GM21528 (cell line): ENCODE measurements at regions not wholly inside any gene's neighbourhood (a gene's known extent, or its start where the extent isn't known, plus 50 kb on each side); places are given as distances from the start of the nearest gene placed in this dataset.
A peak's percentile ranks its signal among the peaks of the same experiment; 100 is the strongest.
"Not testable (repeated sequence)": the region's sequence is repeated elsewhere in the genome, so short reads cannot be mapped to it uniquely, and the experiment has no call there.

ENCODE experiments used
- ATAC-seq: cut with Tn5 transposase; IDR thresholded peaks from one replicate; pipeline ENCODE4 v1.9.1; 2021; ENCODE audit warnings: mild to moderate bottlenecking, moderate library complexity; ENCODE audit not compliant: unreplicated experiment, low FRiP score

- ATAC-seq, result no peak
Measured at GRCh38 chr18:34942276-34942675, 98.9 kb upstream of the MAPRE2 start.

- ATAC-seq, result no peak
Measured at GRCh38 chr18:34942975-34943374, 98.2 kb upstream of the MAPRE2 start.

- ATAC-seq, result no peak
Measured at GRCh38 chr18:34943587-34943986, 97.6 kb upstream of the MAPRE2 start.

GRCh38 chr18:34947711-34948125, 93.5 kb upstream of the MAPRE2 start:
- ATAC-seq, result no peak

- ATAC-seq, result no peak
Measured at GRCh38 chr18:34951625-34952379, 89.4 kb upstream of the MAPRE2 start.

GRCh38 chr18:34953212-34953611, 88.0 kb upstream of the MAPRE2 start:
- ATAC-seq, result no peak

GRCh38 chr18:34955494-34955893, 85.7 kb upstream of the MAPRE2 start:
- not testable (repeated sequence) for ATAC-seq

GRCh38 chr18:34956663-34957062, 84.5 kb upstream of the MAPRE2 start:
- ATAC-seq, result no peak

- ATAC-seq, result no peak
Measured at GRCh38 chr18:34957119-34957863, 83.9 kb upstream of the MAPRE2 start.

- ATAC-seq, result no peak
Measured at GRCh38 chr18:34957864-34958259, 83.4 kb upstream of the MAPRE2 start.

- ATAC-seq, result no peak
Measured at GRCh38 chr18:34959211-34959829, 81.9 kb upstream of the MAPRE2 start.

GRCh38 chr18:34959989-34960388, 81.2 kb upstream of the MAPRE2 start:
- no peak for ATAC-seq

- no peak for ATAC-seq
Measured at GRCh38 chr18:34965108-34965507, 76.1 kb upstream of the MAPRE2 start.

- no peak for ATAC-seq
Measured at GRCh38 chr18:34965566-34965965, 75.6 kb upstream of the MAPRE2 start.

GRCh38 chr18:34970106-34970505, 71.1 kb upstream of the MAPRE2 start:
- no peak for ATAC-seq

GRCh38 chr18:34971313-34971712, 69.9 kb upstream of the MAPRE2 start:
- ATAC-seq, result no peak

- no peak for ATAC-seq
Measured at GRCh38 chr18:34972765-34973414, 68.3 kb upstream of the MAPRE2 start.

- no peak for ATAC-seq
Measured at GRCh38 chr18:34976123-34976522, 65.1 kb upstream of the MAPRE2 start.

GRCh38 chr18:34976534-34976898, 64.7 kb upstream of the MAPRE2 start:
- no peak for ATAC-seq

- ATAC-seq, result peak; percentile 77
Measured at GRCh38 chr18:34976899-34977837, 64.0 kb upstream of the MAPRE2 start.
